Ishikawa (cell line): ENCODE measurements at regions not wholly inside any gene's neighbourhood (a gene's known extent, or its start where the extent isn't known, plus 50 kb on each side); places are given as distances from the start of the nearest gene placed in this dataset.

Source experiments
- CEBPB ChIP-seq: IDR thresholded peaks from 2 replicates; pipeline ENCODE4 v1.6.1; 2012
- CREB1 ChIP-seq: IDR thresholded peaks from 2 replicates; pipeline ENCODE4 v1.6.1; 2012; ENCODE audit warnings: low read depth
- EGR1 ChIP-seq: IDR thresholded peaks from 2 replicates; pipeline ENCODE4 v1.6.1; 2012
- EP300 ChIP-seq: IDR thresholded peaks from 2 replicates; pipeline ENCODE4 v1.6.1; 2012; ENCODE audit warnings: borderline replicate concordance
- FOXM1 ChIP-seq: IDR thresholded peaks from 2 replicates; pipeline ENCODE4 v1.6.1; 2012; ENCODE audit warnings: low read depth, borderline replicate concordance
- NFIC ChIP-seq: IDR thresholded peaks from 2 replicates; pipeline ENCODE4 v1.6.1; 2012
- RAD21 ChIP-seq: IDR thresholded peaks from 2 replicates; pipeline ENCODE4 v1.6.1; 2012; ENCODE audit warnings: low read depth
- TAF1 ChIP-seq: IDR thresholded peaks from 2 replicates; pipeline ENCODE4 v1.6.1; 2012; ENCODE audit warnings: low read depth, mild to moderate bottlenecking
- TCF12 ChIP-seq: IDR thresholded peaks from 2 replicates; pipeline ENCODE4 v1.6.1; 2012; ENCODE audit warnings: low read depth
- TEAD4 ChIP-seq: IDR thresholded peaks from 2 replicates; pipeline ENCODE4 v1.6.1; 2012
- YY1 ChIP-seq: IDR thresholded peaks from 2 replicates; pipeline ENCODE4 v1.6.1; 2012; ENCODE audit warnings: low read depth
- ZBTB7A ChIP-seq: IDR thresholded peaks from 2 replicates; pipeline ENCODE4 v1.6.1; 2012; ENCODE audit warnings: low read depth
- TF ChIP-seq, protein P1 (sequence below): IDR thresholded peaks from 2 replicates; pipeline ENCODE4 v1.6.1; 2012; ENCODE audit warnings: low read depth, mild to moderate bottlenecking
- TF ChIP-seq, protein P2 (sequence below): IDR thresholded peaks from 2 replicates; pipeline ENCODE4 v1.6.1; 2012
- TF ChIP-seq, protein P3 (sequence below): IDR thresholded peaks from 2 replicates; pipeline ENCODE4 v1.6.1; 2012

DNA sequence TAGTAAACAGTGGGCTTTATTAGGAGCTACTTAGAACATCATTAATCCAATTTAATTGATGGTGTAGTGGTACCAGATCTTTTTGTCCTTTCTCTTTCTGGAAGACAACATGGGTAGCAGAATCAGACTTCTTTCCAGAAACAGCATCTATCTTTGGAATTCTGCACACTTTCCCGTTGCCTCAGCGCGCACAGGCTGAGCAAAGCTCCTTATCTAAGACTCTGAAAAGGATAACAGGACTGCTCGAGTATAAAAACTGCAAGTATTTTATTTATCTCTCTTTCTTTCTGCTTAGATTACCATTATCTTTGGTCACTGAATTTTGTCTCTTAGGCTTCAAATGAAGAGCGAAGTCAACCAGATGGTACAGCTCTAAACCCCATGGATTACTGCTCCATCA lies 191.7 kb downstream of the DHX15 start:
- TF ChIP-seq TCF12 (no peak), TAF1 (no peak), EGR1 (no peak)

DNA sequence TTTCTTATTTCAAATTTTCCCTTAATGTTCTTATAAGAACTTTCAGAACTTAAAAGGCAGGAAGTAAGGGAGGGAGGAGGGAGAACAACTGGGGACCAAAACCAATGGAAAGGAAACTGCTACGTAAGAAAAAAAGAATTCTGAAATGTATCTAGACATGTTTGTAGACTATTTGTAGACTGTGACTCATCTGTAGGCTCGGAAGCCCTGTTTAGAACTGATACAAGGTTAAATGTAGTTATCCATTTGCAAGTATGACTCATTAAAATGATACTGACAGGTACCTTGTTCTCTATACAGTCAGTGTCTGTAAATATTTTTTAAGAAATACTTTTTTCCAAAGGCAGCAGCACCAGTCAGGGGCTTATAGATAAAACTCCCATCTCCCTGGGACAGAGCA lies 202.0 kb downstream of the DHX15 start:
- TF ChIP-seq YY1, result no peak
- TF ChIP-seq CEBPB, result no peak

DNA sequence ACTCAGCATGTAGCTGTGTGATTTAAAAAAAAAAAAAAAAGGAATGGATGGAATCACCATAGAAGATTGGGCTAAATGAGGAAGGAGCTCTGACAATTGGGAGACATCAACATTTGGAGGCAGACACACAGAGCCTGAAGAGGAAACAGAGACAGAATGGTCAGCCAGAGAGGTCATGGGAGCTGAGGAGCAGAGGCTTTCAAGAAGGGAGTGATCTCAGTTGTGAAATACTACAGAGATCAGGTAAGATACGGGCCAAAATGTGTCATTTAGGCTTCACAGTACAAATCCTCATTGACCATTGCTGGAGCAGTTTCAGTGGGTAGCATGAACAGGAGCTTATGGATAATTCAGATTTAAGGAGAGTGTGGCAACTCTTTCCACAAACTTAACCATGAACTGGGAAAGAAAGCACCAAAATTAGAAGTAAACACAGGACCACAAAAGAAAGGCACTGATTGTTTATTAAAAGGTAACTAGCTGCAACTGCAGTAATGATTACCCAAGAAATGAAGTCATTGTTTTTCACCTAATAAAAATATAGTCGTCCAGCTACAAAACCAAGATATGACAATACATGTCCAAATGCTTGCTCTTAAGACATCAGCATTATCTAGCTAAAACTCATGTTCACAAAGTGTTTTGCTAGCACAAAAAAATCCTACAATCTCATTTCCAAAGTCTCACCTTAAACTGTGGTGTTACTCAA lies 203.2 kb downstream of the DHX15 start:
- TF ChIP-seq CREB1 (no peak), YY1 (no peak), TAF1 (no peak), TEAD4 (no peak), TCF12 (no peak), CEBPB (no peak), NFIC (no peak), ZBTB7A (no peak), EP300 (no peak), RAD21 (no peak), EGR1 (no peak), FOXM1 (no peak)
- TF ChIP-seq, protein P1, sequence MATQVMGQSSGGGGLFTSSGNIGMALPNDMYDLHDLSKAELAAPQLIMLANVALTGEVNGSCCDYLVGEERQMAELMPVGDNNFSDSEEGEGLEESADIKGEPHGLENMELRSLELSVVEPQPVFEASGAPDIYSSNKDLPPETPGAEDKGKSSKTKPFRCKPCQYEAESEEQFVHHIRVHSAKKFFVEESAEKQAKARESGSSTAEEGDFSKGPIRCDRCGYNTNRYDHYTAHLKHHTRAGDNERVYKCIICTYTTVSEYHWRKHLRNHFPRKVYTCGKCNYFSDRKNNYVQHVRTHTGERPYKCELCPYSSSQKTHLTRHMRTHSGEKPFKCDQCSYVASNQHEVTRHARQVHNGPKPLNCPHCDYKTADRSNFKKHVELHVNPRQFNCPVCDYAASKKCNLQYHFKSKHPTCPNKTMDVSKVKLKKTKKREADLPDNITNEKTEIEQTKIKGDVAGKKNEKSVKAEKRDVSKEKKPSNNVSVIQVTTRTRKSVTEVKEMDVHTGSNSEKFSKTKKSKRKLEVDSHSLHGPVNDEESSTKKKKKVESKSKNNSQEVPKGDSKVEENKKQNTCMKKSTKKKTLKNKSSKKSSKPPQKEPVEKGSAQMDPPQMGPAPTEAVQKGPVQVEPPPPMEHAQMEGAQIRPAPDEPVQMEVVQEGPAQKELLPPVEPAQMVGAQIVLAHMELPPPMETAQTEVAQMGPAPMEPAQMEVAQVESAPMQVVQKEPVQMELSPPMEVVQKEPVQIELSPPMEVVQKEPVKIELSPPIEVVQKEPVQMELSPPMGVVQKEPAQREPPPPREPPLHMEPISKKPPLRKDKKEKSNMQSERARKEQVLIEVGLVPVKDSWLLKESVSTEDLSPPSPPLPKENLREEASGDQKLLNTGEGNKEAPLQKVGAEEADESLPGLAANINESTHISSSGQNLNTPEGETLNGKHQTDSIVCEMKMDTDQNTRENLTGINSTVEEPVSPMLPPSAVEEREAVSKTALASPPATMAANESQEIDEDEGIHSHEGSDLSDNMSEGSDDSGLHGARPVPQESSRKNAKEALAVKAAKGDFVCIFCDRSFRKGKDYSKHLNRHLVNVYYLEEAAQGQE, result no peak
- TF ChIP-seq, protein P2, sequence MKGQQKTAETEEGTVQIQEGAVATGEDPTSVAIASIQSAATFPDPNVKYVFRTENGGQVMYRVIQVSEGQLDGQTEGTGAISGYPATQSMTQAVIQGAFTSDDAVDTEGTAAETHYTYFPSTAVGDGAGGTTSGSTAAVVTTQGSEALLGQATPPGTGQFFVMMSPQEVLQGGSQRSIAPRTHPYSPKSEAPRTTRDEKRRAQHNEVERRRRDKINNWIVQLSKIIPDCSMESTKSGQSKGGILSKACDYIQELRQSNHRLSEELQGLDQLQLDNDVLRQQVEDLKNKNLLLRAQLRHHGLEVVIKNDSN, result no peak
- TF ChIP-seq, protein P3, sequence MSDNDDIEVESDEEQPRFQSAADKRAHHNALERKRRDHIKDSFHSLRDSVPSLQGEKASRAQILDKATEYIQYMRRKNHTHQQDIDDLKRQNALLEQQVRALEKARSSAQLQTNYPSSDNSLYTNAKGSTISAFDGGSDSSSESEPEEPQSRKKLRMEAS, result no peak

DNA sequence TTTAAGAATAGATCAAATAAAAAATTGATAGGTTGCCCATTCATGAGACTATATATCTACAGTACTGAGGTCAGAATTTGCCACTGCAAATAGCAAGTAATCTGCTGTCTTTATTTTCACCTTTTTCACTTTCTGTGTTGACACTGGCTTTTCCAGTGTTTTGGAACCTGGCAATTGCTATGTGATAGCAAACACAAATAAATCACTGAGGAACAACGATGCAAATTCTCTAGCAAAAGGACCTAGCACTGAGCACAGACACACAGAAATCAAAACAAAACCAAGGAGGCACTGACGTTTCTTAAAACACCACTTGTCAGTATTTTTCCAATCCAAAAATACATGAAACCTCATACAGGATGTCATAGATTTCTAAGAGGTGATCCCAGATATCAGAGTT lies 210.7 kb downstream of the DHX15 start:
- TF ChIP-seq RAD21 (no peak), TCF12 (no peak), YY1 (no peak), FOXM1 (no peak), CREB1 (no peak), EGR1 (no peak), EP300 (no peak), NFIC (no peak), TEAD4 (no peak), CEBPB (no peak), TAF1 (no peak), ZBTB7A (no peak)
- TF ChIP-seq, protein P1, result no peak
- TF ChIP-seq, protein P2, result no peak
- TF ChIP-seq, protein P3, result no peak

DNA sequence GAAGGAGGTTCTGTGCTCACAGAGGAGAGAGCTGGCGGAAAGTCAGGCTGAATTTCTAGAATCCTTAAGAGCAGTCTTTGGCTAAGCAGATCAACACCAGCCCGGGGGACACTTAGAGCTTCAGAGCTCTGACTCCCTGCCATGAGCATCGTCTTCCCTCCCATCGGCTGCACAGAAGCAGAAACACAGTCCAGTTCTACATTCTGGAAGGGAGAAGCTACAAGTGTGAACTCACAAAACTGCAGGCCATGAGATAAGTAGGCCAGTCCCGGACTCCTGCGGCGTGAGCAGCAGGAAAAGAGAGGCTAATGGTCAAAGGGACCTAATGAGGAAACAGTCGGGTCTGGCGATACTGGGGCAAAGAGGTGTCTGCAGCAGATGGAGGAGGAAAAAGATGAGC lies 211.5 kb downstream of the DHX15 start:
- TF ChIP-seq RAD21 (no peak), EP300 (no peak), TCF12 (no peak), EGR1 (no peak), TEAD4 (no peak), YY1 (no peak), CREB1 (no peak), TAF1 (no peak), ZBTB7A (no peak), CEBPB (no peak), NFIC (no peak), FOXM1 (no peak)
- TF ChIP-seq, protein P2, result no peak
- TF ChIP-seq, protein P1, result no peak
